ENCODE measurements at regions not wholly inside any gene's neighbourhood (a gene's known extent, or its start where the extent isn't known, plus 50 kb on each side); places are given as distances from the start of the nearest gene placed in this dataset.

- H3K4me2 ChIP-seq: no peak overlapping the region
- no peaks in the 10 kb centered on the region for H3K79me2 ChIP-seq (ENCODE audit: low read depth)
- H3K27ac ChIP-seq: no peak overlapping the region
- no peaks in the 10 kb centered on the region for H3K27me3 ChIP-seq
- Mint-ChIP-seq H3K27me3 (ENCODE audit: insufficient read depth, low read depth) (peaks cover 2% of the 10 kb centered on the region), H3K36me3 (no peaks in the 10 kb centered on the region), H3K4me1 (peaks cover 17% of the 10 kb centered on the region), H3K4me3 (no peak overlapping the region), H3K9me3 (peaks cover 2% of the 10 kb centered on the region), H3K27ac (no peak overlapping the region)
- no peak for DNase-seq (ENCODE audit: low spot score)
- H2AFZ ChIP-seq (replicated peaks): no peak overlapping the region
- peaks cover 10% of the 10 kb centered on the region for H3K4me1 ChIP-seq
- TF ChIP-seq EZH2 (IDR thresholded peaks at IDR 0.05) (no peak), EZH2phosphoT487 (IDR thresholded peaks at IDR 0.05) (no peak), CTCF (IDR thresholded peaks at IDR 0.05) (no peak)
- H3K9me3 ChIP-seq (ENCODE audit: low read depth): no peaks in the 10 kb centered on the region
- H3F3A ChIP-seq (ENCODE audit: low read depth): peaks cover 10% of the 10 kb centered on the region
- H3K9ac ChIP-seq: no peak overlapping the region
- no peaks in the 10 kb centered on the region for H4K20me1 ChIP-seq (ENCODE audit: low read depth)
- no peak overlapping the region for H3K4me3 ChIP-seq
- no peaks in the 10 kb centered on the region for H3K36me3 ChIP-seq
Measured at GRCh38 chr19:33887891-33888290, 91.2 kb downstream of the KCTD15 start.

GRCh38 chr19:33888665-33889064 is 92.0 kb downstream of the KCTD15 start:
- TF ChIP-seq EZH2 (IDR thresholded peaks at IDR 0.05) (no peak), CTCF (IDR thresholded peaks at IDR 0.05) (no peak), EZH2phosphoT487 (IDR thresholded peaks at IDR 0.05) (no peak)
- H4K20me1 ChIP-seq (ENCODE audit: low read depth): no peaks in the 10 kb centered on the region
- Mint-ChIP-seq H3K36me3 (no peaks in the 10 kb centered on the region), H3K4me3 (no peak overlapping the region), H3K9me3 (peaks cover 2% of the 10 kb centered on the region), H3K27me3 (ENCODE audit: insufficient read depth, low read depth) (peaks cover 4% of the 10 kb centered on the region), H3K4me1 (peaks cover 12% of the 10 kb centered on the region), H3K27ac (no peak overlapping the region)
- H3K36me3 ChIP-seq: no peaks in the 10 kb centered on the region
- no peak for DNase-seq (ENCODE audit: low spot score)
- H3F3A ChIP-seq (ENCODE audit: low read depth): peaks cover 8% of the 10 kb centered on the region
- H3K9ac ChIP-seq: no peak overlapping the region
- no peak overlapping the region for H3K4me2 ChIP-seq
- no peaks in the 10 kb centered on the region for H3K9me3 ChIP-seq (ENCODE audit: low read depth)
- H3K27me3 ChIP-seq: no peaks in the 10 kb centered on the region
- peaks cover 9% of the 10 kb centered on the region for H3K4me1 ChIP-seq
- H2AFZ ChIP-seq (replicated peaks): no peak overlapping the region
- no peak overlapping the region for H3K4me3 ChIP-seq
- no peaks in the 10 kb centered on the region for H3K79me2 ChIP-seq (ENCODE audit: low read depth)
- no peak overlapping the region for H3K27ac ChIP-seq

GRCh38 chr19:33890569-33890968 is 93.9 kb downstream of the KCTD15 start:
- H3K9me3 Mint-ChIP-seq: peaks cover 2% of the 10 kb centered on the region
- Histone ChIP-seq H3K4me1 (no peaks in the 10 kb centered on the region), H3F3A (ENCODE audit: low read depth) (no peaks in the 10 kb centered on the region), H3K79me2 (ENCODE audit: low read depth) (no peaks in the 10 kb centered on the region), H3K27ac (no peak overlapping the region), H3K9ac (no peak overlapping the region), H2AFZ (replicated peaks) (no peak overlapping the region), H3K27me3 (no peaks in the 10 kb centered on the region), H3K4me3 (no peak overlapping the region), H3K4me2 (no peak overlapping the region), H3K36me3 (no peaks in the 10 kb centered on the region), H4K20me1 (ENCODE audit: low read depth) (no peaks in the 10 kb centered on the region), H3K9me3 (ENCODE audit: low read depth) (no peaks in the 10 kb centered on the region)
- DNase-seq (ENCODE audit: low spot score): no peak
- no peak overlapping the region for H3K4me3 Mint-ChIP-seq
- peaks cover 9% of the 10 kb centered on the region for H3K27me3 Mint-ChIP-seq (ENCODE audit: insufficient read depth, low read depth)
- no peaks in the 10 kb centered on the region for H3K36me3 Mint-ChIP-seq
- TF ChIP-seq EZH2 (IDR thresholded peaks at IDR 0.05) (no peak), EZH2phosphoT487 (IDR thresholded peaks at IDR 0.05) (no peak), CTCF (IDR thresholded peaks at IDR 0.05) (no peak)
- H3K4me1 Mint-ChIP-seq: no peaks in the 10 kb centered on the region
- H3K27ac Mint-ChIP-seq: no peak overlapping the region
